GM18867 (cell line): ENCODE measurements at regions not wholly inside any gene's neighbourhood (a gene's known extent, or its start where the extent isn't known, plus 50 kb on each side); places are given as distances from the start of the nearest gene placed in this dataset.

Experiments used
- ATAC-seq: cut with Tn5 transposase; IDR thresholded peaks from one replicate; pipeline ENCODE4 v1.9.1; 2021; ENCODE audit warnings: mild to moderate bottlenecking, moderate library complexity; ENCODE audit not compliant: unreplicated experiment

DNA sequence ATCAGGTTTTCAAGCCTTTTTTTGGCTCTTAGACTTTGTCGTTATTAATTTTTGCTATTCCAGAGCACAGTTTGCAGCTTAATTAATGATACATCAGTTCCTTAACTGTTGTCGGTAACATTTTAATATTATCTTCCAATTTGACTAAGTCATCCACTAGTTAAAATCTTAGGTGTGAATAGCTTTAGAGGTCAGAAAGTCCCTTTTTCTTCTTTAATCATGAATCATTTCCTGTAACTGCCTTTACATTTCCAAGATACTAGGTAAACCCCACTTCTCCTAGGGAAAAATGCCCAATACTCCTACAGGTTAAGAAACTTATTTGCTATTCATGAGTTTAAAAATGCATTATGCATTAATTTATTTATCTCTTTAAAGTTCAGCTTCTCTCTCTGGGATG is 260.9 kb upstream of the CFAP20DC start:
- no peak for ATAC-seq

GRCh38 chr3:59308684-59309083 is 258.9 kb upstream of the CFAP20DC start:
- ATAC-seq: no peak

DNA sequence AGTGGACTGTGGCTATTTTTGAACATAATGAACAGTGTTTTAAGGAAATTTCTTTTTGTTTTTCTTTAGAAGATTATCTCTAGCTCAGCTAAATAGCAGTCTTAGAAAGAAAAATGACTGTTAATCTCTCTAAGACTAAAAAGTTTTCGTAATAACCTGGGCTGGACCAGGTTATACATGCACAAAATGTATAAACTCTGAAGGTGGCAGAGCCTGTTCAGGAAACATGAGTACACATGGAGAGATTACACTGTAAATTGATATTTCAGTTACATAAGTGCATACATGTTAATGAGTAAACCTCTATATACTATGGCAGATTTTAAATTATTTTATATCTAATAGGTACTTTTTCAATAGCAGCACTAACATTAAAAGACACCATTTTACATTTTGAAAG is 258.2 kb upstream of the CFAP20DC start:
- no peak for ATAC-seq

GRCh38 chr3:59306436-59306835 is 256.6 kb upstream of the CFAP20DC start:
- no peak for ATAC-seq

DNA sequence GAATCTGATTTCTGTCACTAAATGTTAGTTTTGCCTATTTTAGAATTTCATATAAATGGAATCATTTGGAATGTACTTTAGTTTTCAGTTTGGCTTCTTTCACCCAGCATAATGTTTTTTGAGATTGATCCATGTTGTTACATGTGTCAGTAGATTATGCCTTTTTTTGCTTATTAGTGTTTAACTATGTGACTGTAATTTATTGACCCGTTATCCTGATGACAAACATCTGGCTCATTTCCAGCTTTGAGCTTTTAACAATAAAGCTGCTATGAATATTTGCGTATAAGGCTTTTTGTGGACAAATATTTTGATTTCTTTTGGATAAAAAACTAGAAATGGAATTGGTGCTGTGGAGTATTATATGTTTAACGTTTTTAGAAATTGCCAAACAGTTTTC is 254.5 kb upstream of the CFAP20DC start:
- no peak for ATAC-seq

DNA sequence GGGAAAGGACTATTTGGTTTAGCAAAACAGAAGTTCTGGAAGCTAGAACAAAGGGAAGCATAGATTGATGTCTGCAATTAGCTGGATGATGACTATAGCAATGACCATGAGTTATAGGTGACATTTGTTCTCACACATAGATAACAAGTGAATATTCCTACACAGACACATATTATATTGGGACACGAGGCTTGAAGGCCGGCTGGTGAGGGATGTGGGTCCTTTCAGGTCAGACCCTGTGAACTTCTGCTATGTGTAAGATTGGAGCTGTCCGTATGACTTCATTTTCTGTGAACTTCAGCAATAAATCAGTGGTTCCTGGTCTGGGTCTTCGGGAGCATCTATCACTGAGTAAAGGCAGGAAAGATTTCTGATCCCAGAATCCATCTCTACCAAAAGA is 253.6 kb upstream of the CFAP20DC start:
- ATAC-seq: no peak

GRCh38 chr3:59302442-59302841 is 252.6 kb upstream of the CFAP20DC start:
- no peak for ATAC-seq

- no peak for ATAC-seq
Observed at GRCh38 chr3:59300733-59301132, 250.9 kb upstream of the CFAP20DC start.

DNA sequence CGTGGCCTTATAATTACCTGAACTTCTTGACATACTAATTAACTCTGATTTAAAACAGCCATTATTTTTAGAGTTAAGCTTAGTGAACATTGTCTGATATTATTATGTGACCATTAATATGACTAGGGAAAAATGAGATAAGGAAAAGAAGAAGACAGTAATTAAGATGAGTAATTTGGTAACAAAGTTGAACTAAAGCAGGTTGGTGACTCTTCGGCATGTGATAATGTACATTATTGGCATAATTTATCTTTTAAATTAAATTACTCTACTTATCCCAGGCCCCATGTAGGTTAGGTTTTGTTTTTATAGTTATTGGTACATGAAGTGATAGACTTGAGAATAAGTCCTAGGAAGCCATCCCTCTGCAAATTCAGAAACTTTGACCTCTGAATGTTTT is 249.7 kb upstream of the CFAP20DC start:
- no peak for ATAC-seq

DNA sequence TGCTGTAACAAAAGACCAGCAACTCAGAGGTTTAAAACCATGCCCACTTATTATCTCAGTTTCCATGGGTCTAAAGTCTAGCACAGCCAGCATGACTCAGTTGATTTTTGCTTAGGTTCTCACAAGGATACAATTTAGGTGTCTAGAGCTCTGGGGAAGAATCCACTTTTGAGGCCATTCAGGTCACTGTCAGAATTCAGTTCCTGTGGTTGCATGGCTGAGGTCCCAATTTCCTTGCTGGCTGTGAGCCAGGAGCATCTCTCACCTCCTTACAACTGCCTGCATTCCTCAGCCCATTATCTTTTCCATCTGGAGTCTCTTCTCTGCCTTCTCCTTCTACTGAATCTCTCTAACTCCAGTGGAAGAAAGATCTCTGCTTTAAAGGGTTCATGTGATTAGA is 240.5 kb upstream of the CFAP20DC start:
- ATAC-seq: no peak

DNA sequence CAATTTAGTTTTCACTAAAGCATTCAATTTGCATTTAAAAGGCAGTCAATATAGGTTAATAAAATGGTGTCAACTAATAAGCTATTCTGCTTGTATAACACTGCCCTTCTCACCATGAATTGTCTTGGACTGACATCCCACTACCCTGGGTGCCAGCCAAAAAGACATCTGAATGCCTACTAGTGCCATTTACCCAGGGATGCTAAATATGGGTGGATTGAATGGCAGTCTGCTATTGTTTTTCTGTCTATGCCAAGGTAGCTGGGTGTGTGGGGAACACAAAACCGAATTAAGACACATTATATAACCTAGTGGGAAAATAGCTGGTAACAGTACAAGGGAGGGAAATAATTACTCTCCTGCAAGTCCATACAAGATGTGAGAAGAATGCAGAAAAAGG is 240.0 kb upstream of the CFAP20DC start:
- ATAC-seq: no peak

- no peak for ATAC-seq
Observed at GRCh38 chr3:59288951-59289350, 239.1 kb upstream of the CFAP20DC start.

DNA sequence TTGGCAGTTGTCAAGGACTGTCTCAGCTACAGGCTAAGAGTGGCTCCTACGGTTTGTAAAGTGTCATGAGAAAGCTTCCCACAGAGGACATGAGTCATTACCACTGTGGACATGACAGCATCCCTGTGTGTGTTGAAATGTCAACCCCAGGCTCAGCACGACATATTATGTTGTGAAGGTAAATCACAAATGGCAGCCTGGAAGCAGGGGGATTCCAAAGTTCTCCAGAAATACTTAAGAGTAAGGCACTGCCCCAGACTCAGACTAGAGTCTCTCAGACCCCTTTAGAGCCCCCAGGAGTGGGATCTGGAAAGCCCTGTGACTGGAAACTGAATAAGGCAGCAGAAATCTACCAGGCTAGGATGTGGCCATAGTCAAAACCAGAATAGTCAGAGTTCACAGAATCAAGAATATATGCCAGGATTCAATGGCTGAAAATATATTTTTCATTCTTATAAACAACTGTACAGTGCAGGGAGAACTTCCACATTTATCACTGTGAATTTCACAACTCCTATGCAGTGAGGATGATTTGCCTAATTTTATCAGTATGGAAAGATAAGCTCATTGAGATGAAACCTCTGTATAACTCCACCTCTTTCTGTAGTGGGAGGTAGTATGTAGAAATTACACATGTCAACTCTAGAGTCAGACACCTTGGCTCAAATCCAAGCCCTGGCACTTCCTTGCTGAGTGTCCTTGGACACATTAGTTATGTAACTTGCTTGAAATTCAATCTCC is 237.1 kb upstream of the CFAP20DC start:
- ATAC-seq: no peak

DNA sequence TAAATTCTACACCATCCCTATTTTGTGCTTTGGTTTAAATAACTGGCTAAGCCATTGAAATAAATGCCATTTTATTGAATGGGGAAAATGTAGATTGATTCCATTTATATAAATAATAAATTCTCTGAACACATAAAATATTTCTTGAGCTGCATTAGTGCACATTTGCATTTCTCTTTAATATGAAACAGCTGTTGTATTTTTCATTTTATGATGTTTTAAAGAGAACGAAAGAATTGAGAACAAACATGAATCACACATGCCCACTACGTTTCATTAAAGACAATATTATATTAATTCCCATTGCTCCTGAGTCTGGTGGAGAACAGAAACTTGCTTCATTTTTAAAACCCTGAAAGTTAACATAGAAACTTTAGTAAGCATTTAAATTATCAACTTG is 235.7 kb upstream of the CFAP20DC start:
- no peak for ATAC-seq

GRCh38 chr3:59284926-59285325 is 235.1 kb upstream of the CFAP20DC start:
- no peak for ATAC-seq

GRCh38 chr3:59280113-59280512 is 230.3 kb upstream of the CFAP20DC start:
- no peak for ATAC-seq

- no peak for ATAC-seq
Observed at GRCh38 chr3:59277816-59278215, 228.0 kb upstream of the CFAP20DC start.

- ATAC-seq: no peak
Observed at GRCh38 chr3:59277201-59277600, 227.4 kb upstream of the CFAP20DC start.

DNA sequence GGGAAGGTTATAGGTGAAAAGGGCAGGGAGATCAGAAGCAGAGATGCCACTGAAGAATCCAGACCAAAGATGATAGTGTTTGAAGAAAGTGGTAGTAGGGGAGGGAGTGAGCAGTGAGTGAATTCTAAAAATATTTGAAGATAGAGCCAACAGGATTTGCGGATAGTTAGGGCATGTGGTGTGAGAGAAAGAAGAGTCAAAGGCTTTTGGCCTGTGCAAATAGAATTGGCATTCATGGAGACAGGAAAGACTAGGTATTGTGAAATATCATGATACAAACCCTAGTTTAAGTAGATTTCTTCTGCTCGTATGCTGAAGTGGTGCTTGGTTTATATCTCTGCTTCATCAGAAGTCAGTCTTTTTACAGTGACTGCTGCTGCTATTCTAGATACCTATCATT is 224.2 kb upstream of the CFAP20DC start:
- ATAC-seq: no peak

GRCh38 chr3:59271971-59272370 is 222.1 kb upstream of the CFAP20DC start:
- ATAC-seq: no peak

DNA sequence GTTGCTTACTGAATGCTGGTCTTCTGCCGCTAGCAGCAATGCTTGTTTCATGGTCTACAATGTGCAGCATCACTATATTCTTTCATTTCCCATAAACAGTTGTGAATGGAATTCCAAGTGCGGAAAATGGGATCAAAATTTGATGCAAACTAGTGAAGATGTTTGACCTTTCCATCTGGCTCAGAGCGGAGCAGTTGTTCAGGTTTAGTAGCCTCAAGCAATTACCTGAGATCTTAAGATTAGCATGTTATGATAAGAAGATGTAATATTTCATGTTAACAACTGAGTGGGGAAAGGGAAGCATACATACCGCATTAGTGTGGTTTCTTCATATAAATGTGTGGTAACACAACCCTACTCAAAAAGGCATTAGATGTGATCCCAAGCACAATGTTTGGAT is 221.1 kb upstream of the CFAP20DC start:
- no peak for ATAC-seq

- no peak for ATAC-seq
Observed at GRCh38 chr3:59270209-59270608, 220.4 kb upstream of the CFAP20DC start.

- ATAC-seq: no peak
Observed at GRCh38 chr3:59268170-59268569, 218.3 kb upstream of the CFAP20DC start.
